ENCODE measurements at regions not wholly inside any gene's neighbourhood (a gene's known extent, or its start where the extent isn't known, plus 50 kb on each side); places are given as distances from the start of the nearest gene placed in this dataset.

- H3K9me2 ChIP-seq (replicated peaks; ENCODE audit: low read depth, low read length) = no peaks in the 10 kb centered on the region
- no peak overlapping the region for H3K9ac ChIP-seq (ENCODE audit: low read depth, low read length, poor library complexity, severe bottlenecking)
- no peak overlapping the region for H3K4me3 ChIP-seq (ENCODE audit: low read length, poor library complexity, severe bottlenecking)
- no peaks in the 10 kb centered on the region for H3K27me3 ChIP-seq (ENCODE audit: insufficient read depth, low read length, poor library complexity, severe bottlenecking)
- peaks cover 5% of the 10 kb centered on the region for H3K9me3 ChIP-seq (ENCODE audit: insufficient read depth, low read depth, low read length)
- H2AFZ ChIP-seq (ENCODE audit: low read length) = no peak overlapping the region
- H3K4me2 ChIP-seq (ENCODE audit: low read depth, low read length, poor library complexity, severe bottlenecking) = no peak overlapping the region
- no peaks in the 10 kb centered on the region for H3K79me2 ChIP-seq (ENCODE audit: insufficient read depth, low read length)
- no peaks in the 10 kb centered on the region for H3K36me3 ChIP-seq (ENCODE audit: insufficient read depth, low read length)
- H3F3A ChIP-seq (ENCODE audit: low read depth) = no peaks in the 10 kb centered on the region
- no peaks in the 10 kb centered on the region for H3K4me1 ChIP-seq (ENCODE audit: insufficient read depth, low read length, poor library complexity, severe bottlenecking)
- no peaks in the 10 kb centered on the region for H4K20me1 ChIP-seq (ENCODE audit: insufficient read depth, low read length, poor library complexity, severe bottlenecking)
- TF ChIP-seq EZH2phosphoT487 (IDR thresholded peaks at IDR 0.05; ENCODE audit: borderline replicate concordance) (no peak), CTCF (conservative IDR thresholded peaks at IDR 0.05; ENCODE audit: low read length) (peak; percentile 81)
Observed at GRCh38 chr3:152071924-152072323, 196.8 kb upstream of the MBNL1 start.

- Histone ChIP-seq H3K9me3 (ENCODE audit: insufficient read depth, low read depth, low read length) (peaks cover 5% of the 10 kb centered on the region), H3K36me3 (ENCODE audit: insufficient read depth, low read length) (no peaks in the 10 kb centered on the region), H3K4me3 (ENCODE audit: low read length, poor library complexity, severe bottlenecking) (no peak overlapping the region), H3K27me3 (ENCODE audit: insufficient read depth, low read length, poor library complexity, severe bottlenecking) (no peaks in the 10 kb centered on the region), H3K4me2 (ENCODE audit: low read depth, low read length, poor library complexity, severe bottlenecking) (no peak overlapping the region), H3K9me2 (replicated peaks; ENCODE audit: low read depth, low read length) (no peaks in the 10 kb centered on the region), H4K20me1 (ENCODE audit: insufficient read depth, low read length, poor library complexity, severe bottlenecking) (no peaks in the 10 kb centered on the region), H3K79me2 (ENCODE audit: insufficient read depth, low read length) (no peaks in the 10 kb centered on the region), H3K4me1 (ENCODE audit: insufficient read depth, low read length, poor library complexity, severe bottlenecking) (no peaks in the 10 kb centered on the region), H2AFZ (ENCODE audit: low read length) (no peak overlapping the region), H3F3A (ENCODE audit: low read depth) (no peaks in the 10 kb centered on the region), H3K9ac (ENCODE audit: low read depth, low read length, poor library complexity, severe bottlenecking) (no peak overlapping the region)
- no peak for TF ChIP-seq EZH2phosphoT487 (IDR thresholded peaks at IDR 0.05; ENCODE audit: borderline replicate concordance)
- TF ChIP-seq CTCF (conservative IDR thresholded peaks at IDR 0.05; ENCODE audit: low read length) = no peak
Observed at GRCh38 chr3:152073267-152073666, 195.5 kb upstream of the MBNL1 start.

- Histone ChIP-seq H3K9me3 (ENCODE audit: insufficient read depth, low read depth, low read length) (peaks cover 3% of the 10 kb centered on the region; the same call in 1 of the 2 replicates), H3K4me1 (ENCODE audit: insufficient read depth, low read length, poor library complexity, severe bottlenecking) (peaks cover 2% of the 10 kb centered on the region), H2AFZ (ENCODE audit: low read length) (no peak overlapping the region), H3K36me3 (ENCODE audit: insufficient read depth, low read length) (no peaks in the 10 kb centered on the region), H3K4me2 (ENCODE audit: low read depth, low read length, poor library complexity, severe bottlenecking) (no peak overlapping the region), H3K79me2 (ENCODE audit: insufficient read depth, low read length) (no peaks in the 10 kb centered on the region), H3K27me3 (ENCODE audit: insufficient read depth, low read length, poor library complexity, severe bottlenecking) (no peaks in the 10 kb centered on the region), H3K9me2 (replicated peaks; ENCODE audit: low read depth, low read length) (no peaks in the 10 kb centered on the region), H3K9ac (ENCODE audit: low read depth, low read length, poor library complexity, severe bottlenecking) (no peak overlapping the region), H4K20me1 (ENCODE audit: insufficient read depth, low read length, poor library complexity, severe bottlenecking) (no peaks in the 10 kb centered on the region), H3K4me3 (ENCODE audit: low read length, poor library complexity, severe bottlenecking) (no peak overlapping the region), H3F3A (ENCODE audit: low read depth) (no peaks in the 10 kb centered on the region)
- TF ChIP-seq CTCF (conservative IDR thresholded peaks at IDR 0.05; ENCODE audit: low read length) = peak; percentile 30; the same call in 1 of the 2 replicates
- no peak for TF ChIP-seq EZH2phosphoT487 (IDR thresholded peaks at IDR 0.05; ENCODE audit: borderline replicate concordance)
Observed at GRCh38 chr3:152076148-152076547, 192.6 kb upstream of the MBNL1 start.

Data from Loucy (cell line).